DMS114 treated with DMSO at 0.1 percent for 48 hours (cell line): ENCODE measurements at regions not wholly inside any gene's neighbourhood (a gene's known extent, or its start where the extent isn't known, plus 50 kb on each side); places are given as distances from the start of the nearest gene placed in this dataset.
"Not testable (repeated sequence)": the region's sequence is repeated elsewhere in the genome, so short reads cannot be mapped to it uniquely, and the experiment has no call there.

Experiments used
- DNase-seq: peaks from one replicate; lab custom pipeline; 2025; ENCODE audit not compliant: unreplicated experiment; lab: John Stamatoyannopoulos, UW

DNA sequence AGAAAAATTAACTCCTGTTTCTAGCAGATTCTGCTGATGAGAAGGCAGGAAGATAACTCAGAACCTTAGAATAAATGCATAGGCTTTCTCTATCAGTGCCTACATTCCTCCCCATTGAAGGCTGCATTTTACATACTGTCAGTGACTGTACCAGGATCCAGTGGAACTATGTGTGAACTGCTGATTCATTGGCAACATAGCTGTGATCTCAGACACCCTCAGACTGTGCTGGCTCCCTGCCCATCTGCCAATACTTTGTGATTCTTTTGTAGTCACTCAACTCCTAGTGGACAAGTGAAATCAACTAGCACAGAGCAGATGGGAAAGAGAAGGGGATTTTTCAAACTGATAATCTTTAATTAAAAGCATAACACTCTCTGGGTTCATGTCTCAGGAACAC lies 375.8 kb downstream of the MDFIC start:
- no peak for DNase-seq

DNA sequence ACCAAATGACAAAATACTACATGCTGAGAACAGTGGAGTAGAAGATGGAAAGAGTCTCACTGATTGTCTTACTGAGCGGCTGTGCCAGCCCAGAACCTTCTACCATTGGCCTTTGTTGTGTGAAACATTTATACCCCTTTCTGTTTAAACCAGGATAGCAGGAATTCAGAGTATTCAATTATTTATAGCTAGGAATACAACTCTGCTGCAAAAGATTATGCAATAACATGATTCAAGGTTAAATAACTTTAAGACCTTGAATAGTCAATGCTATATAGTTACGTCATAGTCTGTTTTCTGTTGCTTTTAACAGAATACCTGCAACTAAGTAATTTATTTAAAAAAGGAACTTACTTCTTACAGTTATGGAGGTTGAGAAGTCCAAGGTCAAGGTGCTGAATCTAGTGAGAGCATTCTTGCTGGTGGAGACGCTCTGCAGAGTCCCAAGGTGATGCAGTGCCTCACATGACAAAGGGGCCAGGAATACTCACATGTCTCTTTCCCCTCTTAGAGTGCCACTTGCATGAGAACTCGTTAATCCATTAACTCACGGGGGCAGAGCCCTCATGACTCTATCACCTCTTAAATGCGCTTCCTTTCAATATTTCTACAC lies 371.8 kb downstream of the MDFIC start:
- no peak for DNase-seq

DNA sequence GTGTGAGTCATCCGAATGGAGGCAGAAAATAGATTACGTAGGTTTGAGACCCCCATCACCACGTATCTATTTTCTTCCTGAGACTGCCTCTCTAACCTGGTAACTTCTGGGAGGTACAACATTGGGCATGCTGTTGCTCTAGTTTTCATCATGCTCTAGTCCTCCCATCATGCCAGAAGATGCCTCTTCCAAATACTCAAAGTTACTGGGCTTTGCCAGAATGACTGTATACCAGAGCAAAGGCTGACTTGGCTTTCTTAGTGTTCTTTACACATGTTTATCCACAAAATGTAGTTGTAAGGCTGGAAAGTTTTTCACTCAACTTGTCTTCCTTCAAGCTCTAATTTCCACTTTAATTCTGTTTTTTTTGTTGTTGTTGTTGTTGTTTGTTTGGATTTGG lies 370.5 kb downstream of the MDFIC start:
- DNase-seq: no peak

DNA sequence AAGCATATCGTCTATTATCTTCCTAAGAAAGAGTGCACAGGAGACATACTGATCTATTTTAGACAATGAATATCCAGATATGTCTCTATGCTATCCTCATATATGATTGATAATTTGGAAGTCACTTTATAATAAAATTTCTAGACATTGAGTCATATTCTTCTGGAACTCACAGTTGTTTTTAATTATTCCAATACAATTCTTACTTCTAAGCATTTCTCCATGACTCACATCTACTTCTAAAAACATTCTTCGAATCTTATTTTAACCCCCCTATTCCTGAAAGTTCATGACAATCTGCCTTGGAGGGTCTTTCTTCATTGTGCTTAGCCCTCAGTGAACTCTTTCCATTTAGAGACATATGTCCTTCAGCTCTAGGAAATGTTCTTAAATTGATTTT lies 368.1 kb downstream of the MDFIC start:
- DNase-seq: no peak

DNA sequence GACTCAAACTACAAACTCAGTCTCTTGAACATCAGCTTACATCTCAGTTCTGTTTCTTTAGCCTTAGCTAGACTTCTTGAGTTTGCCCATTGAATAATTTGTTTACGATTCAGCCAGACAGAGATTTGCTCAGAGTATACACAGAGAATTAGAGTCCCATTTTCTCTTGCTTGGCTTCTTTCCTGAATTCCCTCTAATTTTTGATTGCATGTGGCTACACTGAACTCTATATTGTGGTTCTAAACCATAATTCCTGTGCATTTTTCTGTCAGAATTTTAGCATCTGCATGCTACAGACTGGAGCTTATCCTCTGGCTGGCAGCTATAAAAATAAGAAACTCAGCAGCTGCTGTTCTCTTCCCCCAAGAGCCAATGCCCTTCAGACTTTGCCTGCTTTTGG lies 354.9 kb downstream of the MDFIC start:
- DNase-seq: no peak

DNA sequence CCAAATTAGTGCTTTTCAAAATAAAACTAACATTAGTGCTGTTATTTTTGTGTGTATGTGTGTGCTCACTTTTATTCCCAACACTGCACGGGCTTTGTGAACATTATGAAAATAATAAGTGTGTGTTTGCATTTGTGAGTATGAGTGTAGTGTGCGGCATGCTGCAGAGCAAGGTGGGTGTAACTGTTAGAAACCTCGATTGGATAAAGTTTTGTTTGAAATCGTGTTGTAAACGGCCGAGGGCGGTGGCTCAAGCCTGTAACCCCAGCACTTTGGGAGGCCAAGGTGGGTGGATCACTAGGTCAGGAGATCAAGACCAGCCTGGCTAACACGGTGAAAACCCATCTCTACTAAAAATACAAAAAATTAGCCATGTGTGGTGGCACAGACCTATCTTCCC lies 352.0 kb downstream of the MDFIC start:
- not testable (repeated sequence) for DNase-seq

DNA sequence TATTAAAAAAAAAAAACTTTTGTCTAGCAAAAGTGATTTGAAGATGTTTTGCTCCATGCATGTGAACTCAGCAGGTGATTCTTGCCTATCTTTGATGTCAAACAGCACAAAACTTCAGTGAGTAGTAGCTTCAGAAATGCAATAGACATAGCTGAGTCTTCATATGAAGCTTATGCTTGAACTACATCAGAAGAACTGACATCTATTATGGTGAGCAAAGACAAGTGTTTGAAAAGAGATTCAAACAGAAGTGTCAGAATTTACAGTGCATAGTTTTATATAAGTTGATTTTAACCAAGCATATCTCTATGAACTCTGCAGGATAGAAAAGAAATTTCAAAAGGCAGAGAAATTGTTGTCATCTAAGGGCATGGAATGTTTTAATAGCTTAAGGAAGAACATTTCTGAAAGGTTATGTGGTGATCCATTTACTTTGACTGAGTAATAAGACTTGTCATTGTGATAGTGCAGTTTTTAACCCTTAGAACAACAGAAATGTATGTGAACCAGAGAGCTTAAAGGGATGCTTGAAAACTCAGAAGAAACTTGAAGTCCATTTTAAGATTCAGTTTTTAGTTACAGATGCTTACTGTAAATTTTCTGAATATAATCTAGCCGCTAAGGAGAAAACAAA lies 351.4 kb downstream of the MDFIC start:
- DNase-seq: no peak

DNA sequence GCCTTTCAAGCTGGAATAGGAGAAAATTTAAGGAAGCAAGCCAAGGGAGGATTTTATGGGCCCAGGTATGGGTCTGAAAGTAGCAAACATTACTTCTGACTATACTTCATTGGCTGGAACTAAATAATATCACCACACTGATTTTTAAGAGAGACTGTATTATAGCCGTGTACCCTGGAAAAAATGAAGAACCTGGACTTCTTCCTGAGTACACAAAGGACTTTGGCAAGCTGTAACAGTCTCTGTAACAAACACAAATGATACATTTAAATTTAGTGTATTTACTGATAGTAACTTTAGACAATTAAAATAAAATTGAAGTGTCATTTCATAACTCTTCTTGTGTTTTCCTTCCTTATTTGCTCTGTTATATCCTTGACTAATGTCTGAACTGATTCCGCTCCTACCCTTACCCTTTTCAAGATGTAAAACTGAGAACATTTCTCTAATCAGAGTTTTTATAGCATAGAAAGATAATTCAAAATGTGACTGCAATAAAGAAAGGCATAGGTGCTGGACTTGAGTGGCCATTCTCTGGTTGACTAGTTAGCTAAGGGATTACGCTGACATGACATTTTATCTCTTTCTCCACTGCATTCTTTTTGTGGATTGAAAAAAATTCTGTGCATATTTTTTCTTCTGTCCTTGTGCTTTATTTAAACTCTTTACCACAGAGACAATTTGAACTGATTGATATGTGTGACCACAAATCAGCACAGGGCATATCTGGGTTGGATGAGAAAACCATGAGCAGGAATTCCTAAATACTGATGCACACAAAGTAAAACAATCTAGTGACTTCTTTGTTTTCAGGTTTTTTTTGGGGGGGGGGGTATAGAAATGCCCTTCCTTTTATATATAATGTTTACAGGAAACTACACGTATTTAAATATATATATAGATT lies 349.7 kb downstream of the MDFIC start:
- DNase-seq: no peak

DNA sequence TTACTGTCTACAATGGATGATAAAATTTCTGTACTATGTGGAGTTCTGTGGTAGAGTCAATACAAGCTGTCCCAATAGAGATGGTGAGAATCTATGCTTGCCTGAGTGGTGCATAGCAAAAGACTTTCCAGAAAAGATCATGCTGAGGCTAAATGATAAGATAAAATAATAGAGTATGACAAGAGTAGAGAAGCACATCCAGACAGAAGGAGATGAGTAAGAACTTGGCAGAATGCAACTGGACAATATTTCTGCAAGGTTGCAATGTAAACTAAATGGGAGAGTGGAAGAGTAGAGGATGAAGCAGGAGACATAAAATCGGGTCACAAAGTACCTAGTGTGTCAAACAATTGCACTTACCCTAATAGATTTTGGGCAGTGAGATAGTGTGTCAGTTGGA lies 347.6 kb downstream of the MDFIC start:
- no peak for DNase-seq

DNA sequence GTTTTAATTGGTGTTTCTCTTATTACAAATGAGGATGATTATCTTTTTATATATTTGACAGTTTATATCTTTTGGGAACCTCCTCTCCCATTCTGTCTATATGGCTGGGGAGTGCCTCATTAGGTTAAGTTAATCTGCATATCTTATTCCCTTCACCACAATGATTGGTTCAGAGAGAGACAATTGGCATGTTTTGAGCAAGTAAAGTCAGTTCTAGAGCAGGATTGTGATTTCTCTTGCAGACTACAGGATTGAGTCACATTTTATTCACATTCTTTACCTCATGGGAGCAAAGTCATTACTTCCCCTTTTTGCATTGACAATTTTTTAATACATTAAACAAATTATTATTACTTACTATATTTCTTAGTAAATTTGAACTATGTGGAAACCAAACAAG lies 345.6 kb downstream of the MDFIC start:
- no peak for DNase-seq

DNA sequence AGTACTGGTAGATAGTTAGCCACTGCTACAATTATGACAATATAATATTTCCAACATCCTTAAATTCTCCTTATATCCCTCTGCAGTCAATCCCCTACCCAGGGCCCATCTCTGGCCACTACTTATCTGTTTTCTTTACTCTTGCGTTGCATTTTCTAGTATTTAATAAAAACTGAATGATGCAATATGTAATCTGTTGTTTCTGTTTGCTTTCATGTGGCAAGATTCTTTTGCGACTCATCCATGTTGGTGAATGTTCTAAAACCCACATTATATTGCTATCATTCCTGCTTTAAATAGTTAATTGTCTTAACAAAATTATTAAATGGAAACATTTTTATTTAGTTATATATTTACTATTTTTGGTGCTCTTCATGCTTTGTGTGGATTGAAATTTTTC lies 338.5 kb downstream of the MDFIC start:
- DNase-seq: no peak

DNA sequence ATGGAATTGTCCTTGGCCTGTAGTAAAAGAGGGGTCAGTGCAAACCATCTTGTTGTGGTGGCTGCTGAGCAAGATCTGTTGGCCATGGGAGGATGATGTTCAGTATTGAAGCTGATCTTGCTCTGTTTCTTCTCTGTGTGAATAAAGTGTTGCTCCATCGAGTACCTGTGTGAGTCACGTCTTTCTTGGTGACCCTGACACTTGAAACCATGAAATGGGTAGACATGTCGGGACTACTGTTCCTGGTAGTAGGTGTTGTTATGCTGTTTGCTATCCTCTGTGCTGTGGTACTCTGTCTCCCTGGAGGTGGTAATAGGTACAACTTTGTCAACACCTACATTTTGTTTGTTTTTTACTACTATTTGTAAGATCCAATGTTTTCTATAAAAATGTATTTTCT lies 330.6 kb downstream of the MDFIC start:
- no peak for DNase-seq

DNA sequence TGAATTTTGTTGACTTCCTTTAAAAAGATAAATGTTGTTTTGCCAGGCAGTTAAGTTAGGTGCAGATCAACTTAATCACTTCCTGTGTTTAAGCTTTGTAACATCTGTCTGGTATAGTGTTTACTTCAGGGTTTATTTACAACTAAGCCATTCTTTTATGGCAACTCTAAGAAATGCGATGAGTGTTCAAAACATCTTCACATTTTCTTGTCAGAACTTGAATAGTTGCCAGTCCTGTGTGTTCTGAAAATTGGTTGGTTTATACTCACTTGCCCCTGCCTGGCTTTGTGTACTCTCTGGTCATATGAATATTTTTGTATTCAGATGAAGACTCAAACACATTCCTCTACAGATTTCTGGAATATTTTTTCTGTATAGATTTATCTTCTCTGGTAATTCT lies 327.2 kb downstream of the MDFIC start:
- DNase-seq: no peak

DNA sequence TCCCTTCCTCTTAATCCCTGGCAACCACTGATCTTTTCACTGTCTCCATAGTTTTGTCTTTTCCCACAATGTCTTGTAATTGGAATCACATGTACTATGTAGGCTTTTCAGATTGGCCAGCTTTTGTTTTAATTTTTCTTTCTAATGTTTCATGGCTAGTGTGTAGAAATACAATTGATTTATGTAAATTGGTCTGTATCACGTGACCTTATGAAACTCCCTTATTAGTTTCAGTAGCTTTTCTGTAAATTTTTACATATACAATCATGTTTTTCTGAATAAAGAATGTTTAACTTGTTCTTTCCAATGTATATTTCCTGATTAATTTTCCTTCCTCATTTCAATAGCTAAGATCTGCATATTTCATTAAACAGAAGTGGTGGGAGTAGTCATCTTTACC lies 319.3 kb downstream of the MDFIC start:
- DNase-seq: no peak

DNA sequence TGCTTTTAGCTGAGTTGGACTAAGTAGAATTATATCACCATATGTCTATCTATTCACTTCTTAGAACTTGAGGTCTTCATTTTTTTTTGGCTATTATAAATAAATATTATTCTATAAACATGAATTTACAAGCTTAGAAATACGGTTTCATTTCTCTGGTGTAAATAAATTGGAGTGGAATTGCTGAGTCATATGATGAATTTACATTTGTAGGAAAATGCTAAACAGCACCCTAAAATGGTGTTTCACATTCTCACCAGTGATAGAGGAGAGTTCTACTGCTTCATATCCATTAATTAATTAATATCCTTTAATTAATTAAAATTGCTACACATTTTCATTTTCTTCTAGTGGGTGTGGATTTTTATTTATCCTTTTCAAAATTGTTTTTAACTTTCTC lies 318.3 kb downstream of the MDFIC start:
- DNase-seq: no peak

DNA sequence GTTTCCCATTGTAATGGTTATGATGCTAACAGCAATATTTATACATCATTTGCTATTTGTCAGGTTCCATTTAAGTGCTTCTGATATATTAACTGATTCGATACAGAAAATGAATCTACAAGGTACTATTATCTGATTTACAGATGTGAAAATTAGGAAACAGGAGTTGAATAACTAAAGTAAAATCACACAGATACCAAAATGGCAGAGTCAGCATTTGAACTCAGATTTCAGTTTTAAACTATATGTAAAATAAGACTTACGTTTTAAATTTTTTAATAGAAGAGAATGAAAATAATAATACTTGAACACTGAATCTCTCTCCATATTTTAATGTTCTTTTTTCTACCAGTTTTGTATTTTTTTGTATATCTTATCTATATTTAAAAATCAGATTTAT lies 313.2 kb downstream of the MDFIC start:
- no peak for DNase-seq

DNA sequence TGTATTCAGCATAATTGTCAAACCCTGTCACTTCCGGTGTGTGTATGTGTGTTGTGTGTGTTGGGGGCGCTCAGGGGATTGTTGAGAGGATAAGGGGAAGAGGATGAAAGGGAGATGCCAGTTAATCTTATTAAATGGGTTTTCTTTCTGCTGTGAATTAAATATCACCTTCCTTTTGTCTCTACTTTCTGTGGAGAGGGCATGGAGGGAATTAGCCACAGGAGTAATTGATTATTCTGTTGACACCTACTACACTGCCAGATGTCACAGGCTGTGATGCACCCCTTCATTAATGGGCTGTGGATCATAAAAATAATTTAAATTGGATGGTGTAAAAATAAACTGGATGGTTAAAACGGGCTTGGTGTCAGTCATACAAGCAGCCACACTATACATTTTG lies 311.9 kb downstream of the MDFIC start:
- DNase-seq: no peak

DNA sequence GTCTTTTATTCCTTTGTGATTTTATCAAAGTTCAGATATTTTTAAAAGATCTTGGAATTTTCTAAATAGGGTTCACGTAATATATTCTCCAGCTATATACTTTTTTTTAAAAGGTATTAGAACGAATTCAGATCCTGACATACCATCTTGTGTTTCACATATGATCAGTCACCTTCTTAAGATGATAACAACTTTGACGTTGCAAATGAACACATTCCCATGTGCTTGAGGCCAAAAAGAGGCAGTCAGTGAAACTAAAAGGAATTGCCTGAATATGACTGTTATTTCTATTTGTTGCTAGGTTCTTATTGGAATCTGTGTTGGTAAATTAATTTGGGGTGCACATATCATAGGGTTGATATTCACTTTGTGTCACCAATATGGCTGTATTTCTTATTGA lies 310.1 kb downstream of the MDFIC start:
- no peak for DNase-seq

DNA sequence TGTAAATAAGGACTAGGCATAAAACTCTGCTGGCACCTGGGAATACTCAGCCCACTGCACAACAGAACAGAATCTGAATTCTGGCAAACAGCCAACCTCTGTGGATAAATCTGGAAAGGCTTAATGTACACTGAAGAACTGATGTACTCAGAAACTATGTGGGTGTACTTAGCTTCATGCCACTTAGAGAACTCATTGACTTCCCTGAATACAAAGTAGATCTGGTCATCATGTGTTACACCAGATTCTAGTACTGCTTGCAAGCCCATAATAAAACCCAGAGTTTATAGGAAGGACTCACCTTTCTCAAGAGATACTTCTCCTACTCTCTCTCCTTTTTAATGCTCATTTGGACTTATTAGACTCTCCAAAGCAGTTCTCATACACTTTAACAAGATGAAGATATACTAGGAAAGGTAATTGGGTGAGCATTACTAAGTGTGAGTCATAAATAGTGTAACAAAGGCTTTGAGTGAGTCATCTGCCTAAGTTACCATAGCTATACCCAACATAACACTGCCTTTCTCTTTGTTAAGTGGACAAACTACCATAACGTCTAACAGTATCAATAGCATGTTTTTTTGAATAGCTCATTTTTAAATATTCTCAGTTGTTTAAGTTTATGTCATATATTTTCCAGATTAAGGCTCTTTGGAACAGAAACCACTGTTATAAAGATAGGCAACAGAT lies 309.1 kb downstream of the MDFIC start:
- DNase-seq: no peak

DNA sequence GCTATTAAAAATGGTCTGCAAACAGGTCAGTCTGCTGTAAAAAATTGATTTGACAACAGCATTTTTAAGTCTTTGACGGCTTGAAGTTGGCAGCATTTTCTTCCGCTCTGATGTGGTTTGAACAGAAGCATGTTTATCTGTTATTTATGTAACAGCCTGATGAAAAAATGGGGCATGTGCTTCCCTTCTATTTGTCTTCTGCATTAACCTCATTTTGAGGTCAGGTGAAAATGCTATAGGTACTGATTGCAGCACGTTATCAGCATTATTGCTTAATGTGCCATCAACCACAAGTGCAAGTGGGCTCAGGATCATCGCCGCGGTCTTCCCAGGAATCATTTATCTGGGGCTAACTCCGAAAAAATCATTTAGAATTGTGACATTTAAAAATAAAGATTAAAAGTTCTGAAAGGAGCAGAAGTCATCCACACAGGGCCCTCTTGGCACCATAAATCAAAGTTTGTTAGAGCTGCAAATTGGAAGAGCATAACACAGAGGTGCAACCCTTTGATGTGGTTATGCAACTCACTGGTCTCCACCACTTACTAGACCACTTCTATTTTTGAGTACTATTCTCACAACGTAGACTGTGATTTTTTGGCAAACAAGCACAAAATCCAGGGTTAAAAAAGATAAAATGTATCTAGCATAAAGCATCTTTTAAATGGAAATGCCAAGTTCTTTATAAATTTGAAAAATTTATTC lies 307.7 kb downstream of the MDFIC start:
- DNase-seq: no peak
